WERI-Rb-1 (cell line): ENCODE measurements at regions not wholly inside any gene's neighbourhood (a gene's known extent, or its start where the extent isn't known, plus 50 kb on each side); places are given as distances from the start of the nearest gene placed in this dataset.

Source experiments
- DNase-seq: peaks from one replicate; pipeline ENCODE4 v3.0.0-alpha.2; 2020
- H3K27ac ChIP-seq: fragments of 250-450 bp; sonication (Bioruptor Pico); 2 replicates; pipeline ENCODE4 v1.5.1; 2020; ENCODE audit warnings: mild to moderate bottlenecking, moderate library complexity
- H3K27me3 ChIP-seq: fragments of 250-450 bp; sonication (Bioruptor Pico); 2 replicates; pipeline ENCODE4 v1.5.1; 2021; ENCODE audit warnings: mild to moderate bottlenecking, low read depth, moderate library complexity; ENCODE audit not compliant: insufficient read depth, severe bottlenecking
- H3K36me3 ChIP-seq: fragments of 250-450 bp; sonication (Bioruptor Pico); 2 replicates; pipeline ENCODE4 v1.5.1; 2020; ENCODE audit warnings: mild to moderate bottlenecking, moderate library complexity
- H3K4me3 ChIP-seq: 2 replicates; pipeline ENCODE4 v1.5.1; 2011; ENCODE audit warnings: low read depth, mild to moderate bottlenecking, control low read depth, low read length
- H3K9me3 ChIP-seq: fragments of 250-450 bp; sonication (Bioruptor Pico); 2 replicates; pipeline ENCODE4 v1.5.1; 2021; ENCODE audit warnings: mild to moderate bottlenecking, moderate library complexity; ENCODE audit not compliant: severe bottlenecking
- CTCF ChIP-seq: IDR thresholded peaks from 2 replicates; pipeline ENCODE4 v1.5.1; 2011; ENCODE audit warnings: low read depth, mild to moderate bottlenecking, control low read depth, inconsistent platforms, low read length

- Histone ChIP-seq H3K9me3 (no peaks in the 10 kb centered on the region), H3K27ac (no peak overlapping the region), H3K27me3 (no peaks in the 10 kb centered on the region), H3K4me3 (no peak overlapping the region), H3K36me3 (no peaks in the 10 kb centered on the region)
- no peak for TF ChIP-seq CTCF
- peak; percentile 23 for DNase-seq
Measured at GRCh38 chr22:47279337-47279736, 516.9 kb downstream of the TBC1D22A start.

- Histone ChIP-seq H3K36me3 (no peaks in the 10 kb centered on the region), H3K27me3 (no peaks in the 10 kb centered on the region), H3K27ac (no peak overlapping the region), H3K4me3 (no peak overlapping the region), H3K9me3 (no peaks in the 10 kb centered on the region)
- no peak for DNase-seq
- no peak for TF ChIP-seq CTCF
Measured at GRCh38 chr22:47278655-47279054, 516.2 kb downstream of the TBC1D22A start.

- no peaks in the 10 kb centered on the region for H3K36me3 ChIP-seq
- H3K27ac ChIP-seq = no peak overlapping the region
- H3K4me3 ChIP-seq = no peak overlapping the region
- no peak for DNase-seq
- H3K9me3 ChIP-seq = no peaks in the 10 kb centered on the region
- no peak for TF ChIP-seq CTCF
- H3K27me3 ChIP-seq = no peaks in the 10 kb centered on the region
Measured at GRCh38 chr22:47277531-47277930, 515.1 kb downstream of the TBC1D22A start.

GRCh38 chr22:47276991-47277390, 514.5 kb downstream of the TBC1D22A start:
- H3K4me3 ChIP-seq = no peak overlapping the region
- no peak overlapping the region for H3K27ac ChIP-seq
- TF ChIP-seq CTCF = no peak
- no peaks in the 10 kb centered on the region for H3K27me3 ChIP-seq
- no peaks in the 10 kb centered on the region for H3K9me3 ChIP-seq
- DNase-seq = no peak
- no peaks in the 10 kb centered on the region for H3K36me3 ChIP-seq

GRCh38 chr22:47276450-47276820, 514.0 kb downstream of the TBC1D22A start:
- Histone ChIP-seq H3K27ac (no peak overlapping the region), H3K4me3 (no peak overlapping the region)
- TF ChIP-seq CTCF = no peak

GRCh38 chr22:47275605-47276449, 513.4 kb downstream of the TBC1D22A start:
- Histone ChIP-seq H3K9me3 (no peaks in the 10 kb centered on the region), H3K36me3 (no peaks in the 10 kb centered on the region), H3K27me3 (no peaks in the 10 kb centered on the region), H3K27ac (no peak overlapping the region), H3K4me3 (no peak overlapping the region)
- no peak for DNase-seq
- peak; percentile 28; the same call in 1 of the 2 replicates for TF ChIP-seq CTCF

More at GRCh38 chr22:47276450-47276820, 514.0 kb downstream of the TBC1D22A start:
- DNase-seq = no peak
- Histone ChIP-seq H3K9me3 (no peaks in the 10 kb centered on the region), H3K36me3 (no peaks in the 10 kb centered on the region), H3K27me3 (no peaks in the 10 kb centered on the region)
